H1 (cell line): ENCODE measurements at regions not wholly inside any gene's neighbourhood (a gene's known extent, or its start where the extent isn't known, plus 50 kb on each side); places are given as distances from the start of the nearest gene placed in this dataset.

Experiments used
- BRCA1 ChIP-seq: IDR thresholded peaks from 2 replicates; pipeline ENCODE4 v1.6.1; 2012; ENCODE audit warnings: low read depth, low read length, improper control_type of control experiment
- CBX5 ChIP-seq: fragments of 300-800, 300-1000 bp; sonication (generic); IDR thresholded peaks from 2 replicates; pipeline ENCODE4 v1.7.1; 2016; ENCODE audit warnings: antibody characterized with exemption, low read length, low read depth
- CHD2 ChIP-seq: IDR thresholded peaks from 2 replicates; pipeline ENCODE4 v1.6.1; 2012; ENCODE audit warnings: low read length, improper control_type of control experiment
- FOSL1 ChIP-seq: IDR thresholded peaks from 2 replicates; pipeline ENCODE4 v1.6.1; 2011; ENCODE audit warnings: mild to moderate bottlenecking, low read depth, low read length, moderate library complexity; ENCODE audit not compliant: insufficient read depth
- KDM5A ChIP-seq: fragments of 200-600 bp; IDR thresholded peaks from 2 replicates; pipeline ENCODE4 v1.7.1; 2012; ENCODE audit warnings: mild to moderate bottlenecking, low read length, inconsistent platforms, mixed read lengths
- RXRA ChIP-seq: IDR thresholded peaks from 2 replicates; pipeline ENCODE4 v1.6.1; 2011; ENCODE audit warnings: low read depth, mild to moderate bottlenecking, low read length, moderate library complexity; ENCODE audit not compliant: insufficient read depth
- SUZ12 ChIP-seq: fragments of 200-600 bp; sonication (generic); IDR thresholded peaks from 2 replicates; pipeline ENCODE4 v1.6.1; 2012; ENCODE audit warnings: mild to moderate bottlenecking, inconsistent platforms, low read length, moderate library complexity, mixed read lengths
- TF ChIP-seq, protein P1 (sequence below): IDR thresholded peaks from 2 replicates; pipeline ENCODE4 v1.6.1; 2012; ENCODE audit warnings: inconsistent platforms

DNA sequence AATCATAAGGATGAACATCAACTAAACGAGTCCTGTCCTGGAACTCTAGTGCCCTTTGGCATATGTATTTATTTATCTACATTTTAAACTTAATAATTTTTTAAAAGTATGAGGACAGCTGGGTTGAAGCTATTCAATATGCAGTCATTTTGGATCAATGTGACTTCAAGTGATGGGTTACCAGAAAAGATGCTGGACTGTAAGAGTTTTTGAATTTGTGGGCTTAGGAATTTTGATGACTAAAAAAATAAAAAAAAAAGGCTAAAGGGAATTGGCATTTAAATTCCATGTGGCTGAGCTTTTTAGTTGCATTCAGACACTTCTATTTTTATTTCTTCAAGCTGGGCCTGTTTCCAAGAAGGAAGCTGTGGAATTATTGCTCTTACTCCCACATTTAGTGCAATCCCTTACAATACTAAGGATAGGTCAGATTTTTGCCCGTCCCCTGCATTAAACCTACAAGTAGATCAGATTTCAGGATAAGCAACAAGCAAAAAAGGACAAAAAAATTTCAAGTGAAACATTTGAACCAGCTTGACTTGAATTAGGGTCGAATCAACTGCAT, 704.2 kb upstream of the CITED2 start (continued):
- TF ChIP-seq CHD2 (no peak), RXRA (no peak), FOSL1 (no peak), SUZ12 (no peak), KDM5A (no peak), CBX5 (no peak), BRCA1 (no peak)
- TF ChIP-seq, protein P1, sequence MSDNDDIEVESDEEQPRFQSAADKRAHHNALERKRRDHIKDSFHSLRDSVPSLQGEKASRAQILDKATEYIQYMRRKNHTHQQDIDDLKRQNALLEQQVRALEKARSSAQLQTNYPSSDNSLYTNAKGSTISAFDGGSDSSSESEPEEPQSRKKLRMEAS, result no peak
- TF ChIP-seq, all 59 proteins: peak for 0
